Neutrophil (primary cell): ENCODE measurements at regions not wholly inside any gene's neighbourhood (a gene's known extent, or its start where the extent isn't known, plus 50 kb on each side); places are given as distances from the start of the nearest gene placed in this dataset.

Source experiments
- H3K27ac ChIP-seq: fragments of 200-600 bp; sonication (generic); 2 replicates; pipeline ENCODE4 v1.5.1; 2016; ENCODE audit warnings: mild to moderate bottlenecking, moderate library complexity
- H3K27me3 ChIP-seq: fragments of 200-600 bp; sonication (generic); 2 replicates; pipeline ENCODE4 v1.6.0; 2016; ENCODE audit warnings: mild to moderate bottlenecking
- H3K36me3 ChIP-seq: fragments of 200-600 bp; sonication (generic); 2 replicates; pipeline ENCODE4 v1.5.1; 2017
- H3K4me1 ChIP-seq, 2 experiments: fragments of 200-600 bp in 1 of 2; sonication (generic) in 1 of 2; 1 replicate in 1 of 2; 2 replicates in 1 of 2; pipeline versions ENCODE4 v1.5.1 to v1.6.1; 2013 to 2016; ENCODE audit warnings: low read depth in 1 of 2, low read length in 1 of 2, mild to moderate bottlenecking in 1 of 2, moderate library complexity in 1 of 2; ENCODE audit not compliant: control insufficient read depth in 1 of 2, insufficient read depth in 1 of 2
- H3K4me3 ChIP-seq, 2 experiments: fragments of 200-600 bp in 1 of 2; sonication (generic) in 1 of 2; 1 replicate in 1 of 2; 2 replicates in 1 of 2; pipeline ENCODE4 v1.5.1; 2013 to 2016; ENCODE audit warnings: low read depth in 1 of 2, low read length in 1 of 2, mild to moderate bottlenecking in 1 of 2, moderate library complexity in 1 of 2
- H3K9me3 ChIP-seq: fragments of 200-600 bp; sonication (generic); 2 replicates; pipeline ENCODE4 v1.5.1; 2016
- TF ChIP-seq, protein P1 (sequence below): fragments of 200-600 bp; sonication (generic); IDR thresholded peaks from 2 replicates; pipeline ENCODE4 v1.5.1; 2016; ENCODE audit warnings: antibody characterized with exemption

DNA sequence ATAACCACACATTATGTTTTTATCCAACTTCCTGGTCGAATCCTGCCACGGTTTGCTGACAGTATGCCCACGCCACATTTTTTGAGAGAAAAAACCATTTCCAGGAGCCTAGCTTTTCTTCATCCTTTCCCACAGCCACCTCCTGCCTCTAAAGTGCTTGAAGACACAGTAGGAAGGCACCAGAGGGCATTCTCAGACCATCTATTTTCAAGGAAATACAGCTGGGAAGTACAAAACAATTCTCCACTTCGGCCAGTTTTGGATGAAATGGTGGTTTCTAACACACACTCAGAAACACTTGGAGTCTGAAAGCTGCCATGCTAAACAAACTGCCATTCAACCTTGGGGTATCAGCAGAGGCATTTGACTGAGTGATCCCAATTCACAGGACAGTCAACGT is 86.3 kb upstream of the RPS23 start:
- Histone ChIP-seq H3K4me3 (no peak overlapping the region), H3K4me1 (peaks cover 0 to 8% of the 10 kb centered on the region in 2 experiments), H3K9me3 (no peaks in the 10 kb centered on the region), H3K36me3 (no peaks in the 10 kb centered on the region), H3K27me3 (peaks cover 9% of the 10 kb centered on the region), H3K27ac (no peak overlapping the region)
- TF ChIP-seq, protein P1, sequence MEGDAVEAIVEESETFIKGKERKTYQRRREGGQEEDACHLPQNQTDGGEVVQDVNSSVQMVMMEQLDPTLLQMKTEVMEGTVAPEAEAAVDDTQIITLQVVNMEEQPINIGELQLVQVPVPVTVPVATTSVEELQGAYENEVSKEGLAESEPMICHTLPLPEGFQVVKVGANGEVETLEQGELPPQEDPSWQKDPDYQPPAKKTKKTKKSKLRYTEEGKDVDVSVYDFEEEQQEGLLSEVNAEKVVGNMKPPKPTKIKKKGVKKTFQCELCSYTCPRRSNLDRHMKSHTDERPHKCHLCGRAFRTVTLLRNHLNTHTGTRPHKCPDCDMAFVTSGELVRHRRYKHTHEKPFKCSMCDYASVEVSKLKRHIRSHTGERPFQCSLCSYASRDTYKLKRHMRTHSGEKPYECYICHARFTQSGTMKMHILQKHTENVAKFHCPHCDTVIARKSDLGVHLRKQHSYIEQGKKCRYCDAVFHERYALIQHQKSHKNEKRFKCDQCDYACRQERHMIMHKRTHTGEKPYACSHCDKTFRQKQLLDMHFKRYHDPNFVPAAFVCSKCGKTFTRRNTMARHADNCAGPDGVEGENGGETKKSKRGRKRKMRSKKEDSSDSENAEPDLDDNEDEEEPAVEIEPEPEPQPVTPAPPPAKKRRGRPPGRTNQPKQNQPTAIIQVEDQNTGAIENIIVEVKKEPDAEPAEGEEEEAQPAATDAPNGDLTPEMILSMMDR, result no peak

- peaks cover 9% of the 10 kb centered on the region for H3K27me3 ChIP-seq
- no peaks in the 10 kb centered on the region for H3K9me3 ChIP-seq
- peaks cover under 1 to 12% of the 10 kb centered on the region in 2 experiments for H3K4me1 ChIP-seq
- no peak overlapping the region for H3K4me3 ChIP-seq
- TF ChIP-seq, protein P1, result no peak
- no peak overlapping the region for H3K27ac ChIP-seq
- no peaks in the 10 kb centered on the region for H3K36me3 ChIP-seq
Observed at GRCh38 chr5:82363524-82363923, 85.4 kb upstream of the RPS23 start.

DNA sequence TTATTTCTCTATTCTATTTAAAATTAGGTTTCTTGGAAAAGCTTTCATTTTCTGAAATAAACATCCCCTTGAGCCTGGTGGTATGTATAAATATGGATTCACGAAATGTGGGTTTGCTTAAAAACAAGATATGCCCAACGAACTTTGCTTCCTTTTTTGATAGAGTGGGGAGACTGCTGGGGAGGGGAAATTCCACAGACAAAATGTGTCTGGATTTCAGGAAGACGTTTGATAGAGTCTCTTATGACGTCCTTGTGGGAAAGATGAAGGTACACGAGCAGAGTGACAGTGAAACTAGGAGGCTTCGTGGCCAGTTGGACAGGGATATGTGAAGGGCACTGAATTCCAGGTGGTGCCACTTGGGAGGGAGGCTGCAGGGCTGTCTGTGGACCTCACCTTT is 84.5 kb upstream of the RPS23 start:
- Histone ChIP-seq H3K4me3 (no peak overlapping the region), H3K36me3 (no peaks in the 10 kb centered on the region), H3K27ac (no peak overlapping the region), H3K27me3 (peaks cover 9% of the 10 kb centered on the region), H3K4me1 (peaks cover 9 to 21% of the 10 kb centered on the region in 2 experiments), H3K9me3 (no peaks in the 10 kb centered on the region)
- TF ChIP-seq, protein P1, result no peak

GRCh38 chr5:82360022-82360421 is 81.9 kb upstream of the RPS23 start:
- peaks cover 19 to 32% of the 10 kb centered on the region in 2 experiments for H3K4me1 ChIP-seq
- peaks cover 7% of the 10 kb centered on the region for H3K27me3 ChIP-seq
- no peak overlapping the region for H3K4me3 ChIP-seq
- H3K9me3 ChIP-seq, result no peaks in the 10 kb centered on the region
- TF ChIP-seq, protein P1, result no peak
- no peaks in the 10 kb centered on the region for H3K36me3 ChIP-seq
- H3K27ac ChIP-seq, result no peak overlapping the region

- TF ChIP-seq, protein P1, result no peak
- no peaks in the 10 kb centered on the region for H3K27me3 ChIP-seq
- H3K4me3 ChIP-seq, result no peak overlapping the region
- no peak overlapping the region for H3K27ac ChIP-seq
- H3K9me3 ChIP-seq, result no peaks in the 10 kb centered on the region
- H3K36me3 ChIP-seq, result no peaks in the 10 kb centered on the region
- H3K4me1 ChIP-seq, result peaks cover 19 to 32% of the 10 kb centered on the region in 2 experiments
Observed at GRCh38 chr5:82359272-82359671, 81.1 kb upstream of the RPS23 start.

DNA sequence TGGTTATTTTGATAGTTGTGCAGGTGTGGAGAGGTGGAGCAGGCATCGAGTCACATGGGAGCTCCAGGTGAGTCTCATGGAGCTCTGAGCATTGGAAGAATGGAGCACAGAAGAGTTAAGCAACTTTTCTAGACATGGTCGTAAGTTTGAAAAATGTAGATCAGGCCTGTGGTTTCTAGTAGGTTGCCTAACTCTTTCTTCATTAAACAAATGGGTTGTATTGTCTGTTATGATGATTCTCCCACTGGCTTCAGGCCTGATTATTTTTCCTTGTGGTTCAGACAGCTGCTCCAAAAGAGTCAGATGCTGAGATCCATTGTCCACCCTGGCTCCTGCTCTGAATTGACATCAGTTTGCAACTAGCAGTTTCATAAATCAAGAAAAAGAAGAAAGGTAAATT is 80.3 kb upstream of the RPS23 start:
- no peak overlapping the region for H3K27ac ChIP-seq
- TF ChIP-seq, protein P1, result no peak
- no peaks in the 10 kb centered on the region for H3K9me3 ChIP-seq
- peaks cover 19 to 32% of the 10 kb centered on the region in 2 experiments for H3K4me1 ChIP-seq
- H3K4me3 ChIP-seq, result no peak overlapping the region
- no peaks in the 10 kb centered on the region for H3K36me3 ChIP-seq
- no peaks in the 10 kb centered on the region for H3K27me3 ChIP-seq
